OCI-LY7 (cell line): ENCODE measurements at regions not wholly inside any gene's neighbourhood (a gene's known extent, or its start where the extent isn't known, plus 50 kb on each side); places are given as distances from the start of the nearest gene placed in this dataset.

Experiments
- BruUV-seq: library from RNA; stranded (reverse); fragments of 400-500 nt; replicated peaks from 2 replicates; lab custom pipeline; 2021; lab: Mats Ljungman, UMichigan
- CTCF ChIA-PET: fragments of 300-600 bp; sonication (Branson Sonifier 250); formaldehyde crosslinking; loops from one replicate; lab custom pipeline; 2022; ENCODE audit warnings: antibody characterized with exemption; ENCODE audit not compliant: unreplicated experiment; lab: Charles Lee
- POLR2A ChIA-PET: fragments of 300-600 bp; sonication (Branson Sonifier 250); formaldehyde crosslinking; loops from one replicate; lab custom pipeline; 2022; ENCODE audit warnings: antibody characterized with exemption; lab: Charles Lee
- DNase-seq: peaks from one replicate; pipeline ENCODE4 v3.0.0-alpha.2; 2015; ENCODE audit warnings: low spot score
- H2AFZ ChIP-seq: fragments of 200-600 bp; sonication (generic), shearing (Covaris generic); 2 replicates; pipeline ENCODE4 v1.6.1; 2014; ENCODE audit warnings: mild to moderate bottlenecking, antibody characterized with exemption, low read length, moderate library complexity
- H3K27ac ChIP-seq: fragments of 200-600 bp; sonication (generic); 2 replicates; pipeline ENCODE4 v1.5.1; 2014; ENCODE audit warnings: mixed run types, low read depth, mild to moderate bottlenecking, moderate library complexity, low read length, inconsistent platforms; ENCODE audit not compliant: poor library complexity, severe bottlenecking
- H3K36me3 ChIP-seq: fragments of 200-600 bp; sonication (generic); 2 replicates; pipeline ENCODE4 v1.6.1; 2014; ENCODE audit warnings: mild to moderate bottlenecking, antibody characterized with exemption, low read length, moderate library complexity, mixed read lengths; ENCODE audit not compliant: insufficient read depth
- H3K4me1 ChIP-seq: fragments of 200-600 bp; sonication (generic); 2 replicates; pipeline ENCODE4 v1.5.1; 2014; ENCODE audit warnings: mild to moderate bottlenecking, low read length; ENCODE audit not compliant: insufficient read depth, poor library complexity, severe bottlenecking
- H3K4me2 ChIP-seq: fragments of 200-600 bp; sonication (generic); 2 replicates; pipeline ENCODE4 v1.6.1; 2014; ENCODE audit warnings: mild to moderate bottlenecking, low read length
- H3K4me3 ChIP-seq: fragments of 200-600 bp; sonication (generic); 2 replicates; pipeline ENCODE4 v1.5.1; 2014; ENCODE audit warnings: mild to moderate bottlenecking, low read depth, low read length; ENCODE audit not compliant: poor library complexity, severe bottlenecking
- H3K79me2 ChIP-seq: fragments of 200-600 bp; sonication (generic); 2 replicates; pipeline ENCODE4 v1.6.1; 2016; ENCODE audit warnings: low read depth, mild to moderate bottlenecking, low read length, moderate library complexity, mixed read lengths; ENCODE audit not compliant: insufficient read depth
- H3K9me2 ChIP-seq: fragments of 200-600 bp; sonication (generic); 2 replicates; pipeline ENCODE4 v1.6.1; 2016; ENCODE audit warnings: mild to moderate bottlenecking, low read length, mixed read lengths; ENCODE audit not compliant: insufficient read depth
- H3K9me3 ChIP-seq: fragments of 200-600 bp; sonication (generic); 2 replicates; pipeline ENCODE4 v1.6.1; 2014; ENCODE audit warnings: mild to moderate bottlenecking, mixed run types, low read length, mixed read lengths
- H4K20me1 ChIP-seq: fragments of 200-600 bp; sonication (generic); 2 replicates; pipeline ENCODE4 v1.6.1; 2014; ENCODE audit warnings: mild to moderate bottlenecking, antibody characterized with exemption, low read length, moderate library complexity, mixed read lengths; ENCODE audit not compliant: insufficient read depth
- CTCF ChIP-seq: fragments of 200-600 bp; sonication (generic); conservative IDR thresholded peaks from 2 replicates; pipeline ENCODE4 v1.5.1; 2014; ENCODE audit warnings: mild to moderate bottlenecking, antibody characterized with exemption, low read length, moderate library complexity, mixed read lengths
- EZH2phosphoT487 ChIP-seq: fragments of 200-600 bp; sonication (generic); IDR thresholded peaks from 2 replicates; pipeline ENCODE4 v1.6.1; 2018; ENCODE audit warnings: low read depth, borderline replicate concordance, mild to moderate bottlenecking, mixed run types, antibody characterized with exemption, low read length, moderate library complexity, mixed read lengths
- intact Hi-C: fragments of 100-400 bp; cut with micrococcal nuclease; formaldehyde crosslinking; loops from one replicate; pipeline ENCODE4 v1.10.0; 2022; ENCODE audit not compliant: unreplicated experiment

- POLR2A ChIA-PET: no interaction called here
- DNase-seq: no peak
Measured at GRCh38 chr15:100753503-100753902, 126.1 kb upstream of the ALDH1A3 start.

DNA sequence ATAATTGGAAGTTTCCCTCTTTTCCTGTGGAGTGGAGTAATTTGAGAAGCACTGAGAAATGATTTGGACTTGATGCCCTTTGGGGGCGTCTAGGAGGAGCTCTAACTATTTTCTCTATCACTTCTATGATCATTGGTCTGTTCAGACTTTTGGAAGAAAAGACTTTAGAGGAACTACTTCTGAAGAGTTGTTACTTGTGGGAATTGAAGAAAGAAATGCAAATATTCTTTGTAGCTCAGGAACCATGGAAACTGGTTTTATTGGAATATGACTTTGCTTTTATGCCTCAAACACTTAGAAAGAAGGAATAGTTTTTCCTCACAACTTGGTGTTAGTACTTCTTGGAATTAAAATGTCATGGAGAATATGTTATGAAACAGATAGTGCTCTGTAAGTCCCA lies 122.0 kb upstream of the ALDH1A3 start:
- intact Hi-C loops: no loop called here
- H4K20me1 ChIP-seq: no peaks in the 10 kb centered on the region
- no peak overlapping the region for H3K4me2 ChIP-seq
- no peaks in the 10 kb centered on the region for H3K9me3 ChIP-seq
- POLR2A ChIA-PET: no interaction called here
- no peak for TF ChIP-seq CTCF
- no peak for TF ChIP-seq EZH2phosphoT487
- H2AFZ ChIP-seq: no peak overlapping the region
- H3K9me2 ChIP-seq: no peaks in the 10 kb centered on the region
- no TSS peak for BruUV-seq
- H3K79me2 ChIP-seq: no peaks in the 10 kb centered on the region
- no peak overlapping the region for H3K27ac ChIP-seq
- no peaks in the 10 kb centered on the region for H3K4me1 ChIP-seq
- no peaks in the 10 kb centered on the region for H3K36me3 ChIP-seq
- CTCF ChIA-PET: no interaction called here
- H3K4me3 ChIP-seq: no peak overlapping the region
- no peak for DNase-seq

More at GRCh38 chr15:100753503-100753902, 126.1 kb upstream of the ALDH1A3 start:
- TF ChIP-seq CTCF: no peak
- no peak for TF ChIP-seq EZH2phosphoT487
- Histone ChIP-seq H3K27ac (no peak overlapping the region), H4K20me1 (no peaks in the 10 kb centered on the region), H3K9me3 (no peaks in the 10 kb centered on the region), H3K4me3 (no peak overlapping the region), H3K4me1 (no peaks in the 10 kb centered on the region), H3K9me2 (no peaks in the 10 kb centered on the region), H3K79me2 (no peaks in the 10 kb centered on the region), H3K4me2 (no peak overlapping the region), H2AFZ (no peak overlapping the region), H3K36me3 (no peaks in the 10 kb centered on the region)
- intact Hi-C loops: no loop called here
- no TSS peak for BruUV-seq
- CTCF ChIA-PET: no interaction called here

GRCh38 chr15:100758555-100758954 lies 121.1 kb upstream of the ALDH1A3 start:
- H3K4me3 ChIP-seq: no peak overlapping the region
- no peak overlapping the region for H3K27ac ChIP-seq
- H2AFZ ChIP-seq: no peak overlapping the region
- H3K9me2 ChIP-seq: no peaks in the 10 kb centered on the region
- no peaks in the 10 kb centered on the region for H4K20me1 ChIP-seq
- no peaks in the 10 kb centered on the region for H3K4me1 ChIP-seq
- POLR2A ChIA-PET: no interaction called here
- TF ChIP-seq EZH2phosphoT487 (no peak), CTCF (no peak)
- DNase-seq: no peak
- H3K4me2 ChIP-seq: no peak overlapping the region
- no peaks in the 10 kb centered on the region for H3K36me3 ChIP-seq
- CTCF ChIA-PET: no interaction called here
- BruUV-seq: no TSS peak
- H3K79me2 ChIP-seq: no peaks in the 10 kb centered on the region
- intact Hi-C loops: no loop called here
- no peaks in the 10 kb centered on the region for H3K9me3 ChIP-seq
